Esophagus squamous epithelium (tissue), 5 donors: ENCODE measurements at regions not wholly inside any gene's neighbourhood (a gene's known extent, or its start where the extent isn't known, plus 50 kb on each side); places are given as distances from the start of the nearest gene placed in this dataset.

Experiments used
- DNase-seq: peaks from one replicate; lab custom pipeline; 2025; lab: John Stamatoyannopoulos, UW
- H3K27ac ChIP-seq, 4 donors: fragments of 200-600 bp; sonication (generic); one replicate each; pipeline ENCODE4 v1.5.1; 2016 to 2019; ENCODE audit warnings: mild to moderate bottlenecking in 1 of 4
- H3K27me3 ChIP-seq, 4 donors: fragments of 200-600 bp; sonication (generic); 1 replicate in 3 of 4; 2 replicates in 1 of 4; pipeline versions ENCODE4 v1.5.1 to v1.6.0; 2017 to 2021; ENCODE audit warnings: antibody characterized with exemption in 1 of 4
- H3K36me3 ChIP-seq, 3 donors: fragments of 200-600 bp; sonication (generic); one replicate each; pipeline ENCODE4 v1.5.1; 2016 to 2019
- H3K4me1 ChIP-seq, 3 donors: fragments of 200-600 bp; sonication (generic); one replicate each; pipeline ENCODE4 v1.5.1; 2017 to 2019
- H3K4me3 ChIP-seq, 4 donors: fragments of 200-600 bp; sonication (generic); 1 replicate in 3 of 4; 2 replicates in 1 of 4; pipeline ENCODE4 v1.5.1; 2016 to 2019; ENCODE audit warnings: mild to moderate bottlenecking in 2 of 4, moderate library complexity in 1 of 4
- H3K9me3 ChIP-seq, 3 donors: fragments of 200-600 bp; sonication (generic); one replicate each; pipeline ENCODE4 v1.5.1; 2016 to 2019
- CTCF ChIP-seq, 6 experiments: fragments of 450-650 bp in 4 of 6; fragments of 200-600 bp in 2 of 6; sonication (generic) in 2 of 6; IDR thresholded peaks; one replicate each; pipeline ENCODE4 v1.5.1; 2016 to 2019; ENCODE audit warnings: antibody characterized with exemption in 6 of 6, mild to moderate bottlenecking in 4 of 6, moderate library complexity in 4 of 6
- POLR2A ChIP-seq, 4 donors: fragments of 450-650 bp; IDR thresholded peaks; one replicate each; pipeline ENCODE4 v1.6.1; 2017; ENCODE audit warnings: antibody characterized with exemption in 4 of 4, mild to moderate bottlenecking in 4 of 4, moderate library complexity in 3 of 4
- WGBS, 2 donors: methylation state at CpG; one replicate each; pipeline ENCODE4 v1.1.5; 2018; 5-methylcytosine and 5-hydroxymethylcytosine counted together
- intact Hi-C: fragments of 100-400 bp; cut with DNase I; formaldehyde crosslinking; loops from one replicate; pipeline ENCODE4 v1.15.0; 2022
- donor health status: DM: yes; HTN: yes; CAD: no.

- Histone ChIP-seq H3K27ac (no peak overlapping the region), H3K4me1 (no peaks in the 10 kb centered on the region), H3K9me3 (no peaks in the 10 kb centered on the region), H3K27me3 (no peaks in the 10 kb centered on the region), H3K4me3 (no peak overlapping the region), H3K36me3 (no peaks in the 10 kb centered on the region)
- 13 to 29% methylated on average over 1 of the region's 1 CpG for WGBS, 2 donors
- DNase-seq: no peak
- intact Hi-C loops: no loop called here
- TF ChIP-seq POLR2A (IDR thresholded peaks at IDR 0.05): no peak
- TF ChIP-seq CTCF (IDR thresholded peaks at IDR 0.05): no peak
Observed at GRCh38 chr13:76053181-76053580, 417.1 kb downstream of the LMO7 start.

GRCh38 chr13:76049376-76049746 lies 413.2 kb downstream of the LMO7 start:
- Histone ChIP-seq H3K4me3 (no peak overlapping the region), H3K4me1 (no peaks in the 10 kb centered on the region), H3K27me3 (no peaks in the 10 kb centered on the region), H3K27ac (no peak overlapping the region), H3K36me3 (no peaks in the 10 kb centered on the region), H3K9me3 (no peaks in the 10 kb centered on the region)
- no peak for DNase-seq
- WGBS, 2 donors: 14 to 32% methylated on average over 1 of the region's 1 CpG
- intact Hi-C loops: no loop called here
- TF ChIP-seq POLR2A (IDR thresholded peaks at IDR 0.05) (no peak), CTCF (IDR thresholded peaks at IDR 0.05) (no peak)

- Histone ChIP-seq H3K27ac (no peak overlapping the region), H3K4me1 (no peaks in the 10 kb centered on the region), H3K36me3 (no peaks in the 10 kb centered on the region), H3K27me3 (no peaks in the 10 kb centered on the region), H3K9me3 (no peaks in the 10 kb centered on the region), H3K4me3 (no peak overlapping the region)
- intact Hi-C loops: no loop called here
- DNase-seq: no peak
- no peak for TF ChIP-seq CTCF (IDR thresholded peaks at IDR 0.05)
- no peak for TF ChIP-seq POLR2A (IDR thresholded peaks at IDR 0.05)
- WGBS, 2 donors: 48% methylated on average over 3 of the region's 3 CpGs
Observed at GRCh38 chr13:76048675-76049375, 412.7 kb downstream of the LMO7 start.

- Histone ChIP-seq H3K27me3 (no peaks in the 10 kb centered on the region), H3K4me1 (no peaks in the 10 kb centered on the region), H3K4me3 (no peak overlapping the region), H3K9me3 (no peaks in the 10 kb centered on the region), H3K36me3 (no peaks in the 10 kb centered on the region), H3K27ac (no peak overlapping the region)
- TF ChIP-seq POLR2A (IDR thresholded peaks at IDR 0.05) (no peak), CTCF (IDR thresholded peaks at IDR 0.05) (no peak)
- 81 to 91% methylated on average over 3 of the region's 3 CpGs for WGBS, 2 donors
- intact Hi-C loops: no loop called here
- no peak for DNase-seq
Observed at GRCh38 chr13:76048131-76048530, 412.0 kb downstream of the LMO7 start.

- intact Hi-C loops: no loop called here
- TF ChIP-seq CTCF (IDR thresholded peaks at IDR 0.05) (no peak), POLR2A (IDR thresholded peaks at IDR 0.05) (no peak)
- Histone ChIP-seq H3K4me1 (no peaks in the 10 kb centered on the region), H3K36me3 (no peaks in the 10 kb centered on the region), H3K27me3 (no peaks in the 10 kb centered on the region), H3K9me3 (no peaks in the 10 kb centered on the region), H3K4me3 (no peak overlapping the region), H3K27ac (no peak overlapping the region)
- 33 to 37% methylated on average over 1 of the region's 1 CpG for WGBS, 2 donors
- no peak for DNase-seq
Observed at GRCh38 chr13:76043874-76044273, 407.7 kb downstream of the LMO7 start.
